ENCODE measurements at regions not wholly inside any gene's neighbourhood (a gene's known extent, or its start where the extent isn't known, plus 50 kb on each side); places are given as distances from the start of the nearest gene placed in this dataset.

GRCh38 chr17:74088934-74089329 is 114.5 kb upstream of the RPL38 start:
- TF ChIP-seq CTCF (IDR thresholded peaks at IDR 0.05), result no peak
- TF ChIP-seq POLR2A (IDR thresholded peaks at IDR 0.05), result no peak

Data from tibial nerve (tissue), 3 donors.